ENCODE measurements at regions not wholly inside any gene's neighbourhood (a gene's known extent, or its start where the extent isn't known, plus 50 kb on each side); places are given as distances from the start of the nearest gene placed in this dataset.

- no peak for DNase-seq (ENCODE audit: extremely low read depth in 1 of 4, low spot score in 3 of 4)
- Histone ChIP-seq H3K9me1 (ENCODE audit: control insufficient read depth, insufficient read depth, low read length) (no peaks in the 10 kb centered on the region), H3K79me2 (ENCODE audit: control insufficient read depth, insufficient read depth, low read length) (no peaks in the 10 kb centered on the region), H3K4me3 (no peak overlapping the region), H2AFZ (ENCODE audit: low read depth, low read length) (no peak overlapping the region), H3K36me3 (ENCODE audit: control insufficient read depth, insufficient read depth, low read length) (no peaks in the 10 kb centered on the region), H3K27ac (ENCODE audit: extremely low read depth, low read depth, low read length) (no peak overlapping the region), H4K20me1 (replicated peaks; ENCODE audit: control insufficient read depth, insufficient read depth, low read length) (no peaks in the 10 kb centered on the region), H3K4me1 (replicated peaks in 1 of 2; ENCODE audit: control insufficient read depth in 2 of 2, insufficient read depth in 2 of 2, low read length in 2 of 2) (peaks cover 18 to 30% of the 10 kb centered on the region in 2 experiments), H3K9ac (ENCODE audit: insufficient read depth in 1 of 2, low read depth in 2 of 2, low read length in 2 of 2) (0 out of 4 replicates have a peak overlapping the region, but pooled peaks of 1 of the 2 experiments have one; percentile 23), H3K27me3 (ENCODE audit: control insufficient read depth in 2 of 2, insufficient read depth in 2 of 2, low read length in 2 of 2) (no peaks in the 10 kb centered on the region), H3K4me2 (ENCODE audit: insufficient read depth, low read length) (no peak overlapping the region), H3K9me3 (replicated peaks; ENCODE audit: control insufficient read depth, insufficient read depth, low read depth, low read length) (no peaks in the 10 kb centered on the region)
- ATAC-seq: no peak
- intact Hi-C loops (cut with micrococcal nuclease): loop anchor here (2.0 kb wide), 2 partner anchors 65 to 157 kb away; no protein-coding TSS in a partner anchor
- WGBS (ENCODE audit: insufficient coverage, low coverage, missing lambda C conversion rate): 68% methylated on average over 20 of the region's 25 CpGs
- TF ChIP-seq ZBTB33 (CRISPR knock-in tag; IDR thresholded peaks at IDR 0.05) (peak; percentile 69), FOXO4 (CRISPR knock-in tag; IDR thresholded peaks at IDR 0.05) (no peak)
- BruUV-seq (replicated peaks): no TSS peak
- in situ Hi-C loops (cut with MboI): no loop called here
- CTCF ChIA-PET (ENCODE audit: low intra/inter-chr PET ratio): interaction anchor here (0.9 kb wide), 1 partner anchor 118 kb away, joined by 4 read pairs; no protein-coding TSS in a partner anchor
- POLR2A ChIA-PET: no interaction called here
- no peak for FAIRE-seq
These were observed 153.0 kb downstream of the CEBPB start for GRCh38 chr20:50343490-50344179.

Measured in K562 (cell line).